HEK293 (cell line): ENCODE measurements at regions not wholly inside any gene's neighbourhood (a gene's known extent, or its start where the extent isn't known, plus 50 kb on each side); places are given as distances from the start of the nearest gene placed in this dataset.

Experiments
- CTCF ChIA-PET: fragments of 350-600 bp; formaldehyde crosslinking; extraction: SDS; loops from one replicate; lab custom pipeline; 2021; ENCODE audit warnings: antibody characterized with exemption; lab: Yijun Ruan, JAX
- POLR2A ChIA-PET: fragments of 300-600 bp; formaldehyde crosslinking; extraction: SDS; loops from one replicate; lab custom pipeline; 2020; ENCODE audit warnings: antibody characterized with exemption, inconsistent platforms; lab: Yijun Ruan, JAX
- H3K27ac ChIP-seq: fragments of 200-500 bp; sonication (Bioruptor generic); 2 replicates; pipeline ENCODE4 v1.5.1; 2014; ENCODE audit warnings: low read depth, low read length, control low read depth, inconsistent platforms; ENCODE audit errors: extremely low read depth
- H3K36me3 ChIP-seq, 2 experiments: fragments of 200-500 bp in 1 of 2; sonication (Bioruptor generic) in 1 of 2; 1 replicate in 1 of 2; 2 replicates in 1 of 2; pipeline ENCODE4 v1.5.1; 2014 to 2017; ENCODE audit warnings: inconsistent platforms in 2 of 2, low read length in 2 of 2; ENCODE audit not compliant: control insufficient read depth in 2 of 2, insufficient read depth in 1 of 2
- H3K4me1 ChIP-seq: fragments of 200-500 bp; sonication (Bioruptor generic); 2 replicates; pipeline ENCODE4 v1.5.1; 2014; ENCODE audit warnings: mild to moderate bottlenecking, low read length, inconsistent platforms; ENCODE audit not compliant: control insufficient read depth, insufficient read depth
- H3K4me3 ChIP-seq: 2 replicates; pipeline ENCODE4 v1.5.1; 2011; ENCODE audit warnings: low read depth, mild to moderate bottlenecking, control low read depth, low read length, moderate library complexity
- H3K9me3 ChIP-seq: fragments of 200-500 bp; sonication (Bioruptor generic); 2 replicates; pipeline ENCODE4 v1.5.1; 2014; ENCODE audit warnings: low read depth, low read length, inconsistent platforms; ENCODE audit not compliant: control insufficient read depth, insufficient read depth
- HOXD13 ChIP-seq: sonication (generic); formaldehyde crosslinking; IDR thresholded peaks from 2 replicates; pipeline ENCODE4 v1.8.0; 2022; ENCODE audit warnings: missing genetic modification reagents, borderline replicate concordance
- KLF10 ChIP-seq: fragments of 450-650 bp; IDR thresholded peaks from 2 replicates; pipeline ENCODE4 v1.5.1; 2018; ENCODE audit warnings: missing biosample characterization, mild to moderate bottlenecking, missing genetic modification characterization
- MYNN ChIP-seq: fragments of 450-650 bp; formaldehyde crosslinking; IDR thresholded peaks from 2 replicates; pipeline ENCODE4 v1.5.1; 2016; ENCODE audit warnings: missing biosample characterization, missing genetic modification characterization, borderline replicate concordance
- ZIC2 ChIP-seq: fragments of 450-650 bp; formaldehyde crosslinking; IDR thresholded peaks from 2 replicates; pipeline ENCODE4 v1.5.1; 2016; ENCODE audit warnings: missing biosample characterization, missing genetic modification characterization
- ZNF138 ChIP-seq: fragments of 450-650 bp; formaldehyde crosslinking; IDR thresholded peaks from 2 replicates; pipeline ENCODE4 v1.5.1; 2016; ENCODE audit warnings: missing biosample characterization, missing genetic modification characterization, borderline replicate concordance
- ZNF223 ChIP-seq: fragments of 450-650 bp; formaldehyde crosslinking; IDR thresholded peaks from 2 replicates; pipeline ENCODE4 v1.5.1; 2016; ENCODE audit warnings: missing biosample characterization, missing genetic modification characterization
- ZNF239 ChIP-seq: fragments of 450-650 bp; formaldehyde crosslinking; IDR thresholded peaks from 2 replicates; pipeline ENCODE4 v1.5.1; 2016; ENCODE audit warnings: missing biosample characterization, missing genetic modification characterization
- ZNF248 ChIP-seq: fragments of 450-650 bp; formaldehyde crosslinking; IDR thresholded peaks from 2 replicates; pipeline ENCODE4 v1.5.1; 2017; ENCODE audit warnings: missing biosample characterization, missing genetic modification characterization
- ZNF266 ChIP-seq: fragments of 450-650 bp; formaldehyde crosslinking; IDR thresholded peaks from 2 replicates; pipeline ENCODE4 v1.5.1; 2016; ENCODE audit warnings: missing biosample characterization, missing genetic modification characterization, low read depth
- ZNF473 ChIP-seq: fragments of 450-650 bp; formaldehyde crosslinking; IDR thresholded peaks from 2 replicates; pipeline ENCODE4 v1.5.1; 2017; ENCODE audit warnings: missing biosample characterization, missing genetic modification characterization
- ZNF571 ChIP-seq: fragments of 450-650 bp; formaldehyde crosslinking; IDR thresholded peaks from 2 replicates; pipeline ENCODE4 v1.5.0; 2017; ENCODE audit warnings: missing biosample characterization, missing genetic modification characterization
- ZNF621 ChIP-seq: fragments of 450-650 bp; formaldehyde crosslinking; IDR thresholded peaks from 2 replicates; pipeline ENCODE4 v1.5.1; 2017; ENCODE audit warnings: missing biosample characterization, missing genetic modification characterization
- ZNF670 ChIP-seq: fragments of 450-650 bp; formaldehyde crosslinking; IDR thresholded peaks from 2 replicates; pipeline ENCODE4 v1.5.1; 2016; ENCODE audit warnings: missing biosample characterization, missing genetic modification characterization, low read depth
- ZNF830 ChIP-seq: fragments of 450-650 bp; IDR thresholded peaks from 2 replicates; pipeline ENCODE4 v1.5.0; 2018; ENCODE audit warnings: missing biosample characterization, missing genetic modification characterization, low read depth, mild to moderate bottlenecking, moderate library complexity
- TF ChIP-seq, protein P1 (sequence below): fragments of 450-650 bp; formaldehyde crosslinking; IDR thresholded peaks from 2 replicates; pipeline ENCODE4 v1.5.1; 2017; ENCODE audit warnings: missing biosample characterization, missing genetic modification characterization
- TF ChIP-seq, protein P2 (sequence below): fragments of 450-650 bp; formaldehyde crosslinking; IDR thresholded peaks from 2 replicates; pipeline ENCODE4 v1.5.1; 2016; ENCODE audit warnings: missing biosample characterization, missing genetic modification characterization, borderline replicate concordance
- TF ChIP-seq, protein P3 (sequence below): fragments of 450-650 bp; formaldehyde crosslinking; IDR thresholded peaks from 2 replicates; pipeline ENCODE4 v1.5.1; 2016; ENCODE audit warnings: missing biosample characterization, missing genetic modification characterization
- TF ChIP-seq, protein P4 (sequence below): fragments of 450-650 bp; IDR thresholded peaks from 2 replicates; pipeline ENCODE4 v1.5.1; 2018; ENCODE audit warnings: missing biosample characterization, missing genetic modification characterization
- TF ChIP-seq, protein P5 (sequence below): fragments of 450-650 bp; formaldehyde crosslinking; IDR thresholded peaks from 2 replicates; pipeline ENCODE4 v1.5.1; 2016; ENCODE audit warnings: missing biosample characterization, missing genetic modification characterization

DNA sequence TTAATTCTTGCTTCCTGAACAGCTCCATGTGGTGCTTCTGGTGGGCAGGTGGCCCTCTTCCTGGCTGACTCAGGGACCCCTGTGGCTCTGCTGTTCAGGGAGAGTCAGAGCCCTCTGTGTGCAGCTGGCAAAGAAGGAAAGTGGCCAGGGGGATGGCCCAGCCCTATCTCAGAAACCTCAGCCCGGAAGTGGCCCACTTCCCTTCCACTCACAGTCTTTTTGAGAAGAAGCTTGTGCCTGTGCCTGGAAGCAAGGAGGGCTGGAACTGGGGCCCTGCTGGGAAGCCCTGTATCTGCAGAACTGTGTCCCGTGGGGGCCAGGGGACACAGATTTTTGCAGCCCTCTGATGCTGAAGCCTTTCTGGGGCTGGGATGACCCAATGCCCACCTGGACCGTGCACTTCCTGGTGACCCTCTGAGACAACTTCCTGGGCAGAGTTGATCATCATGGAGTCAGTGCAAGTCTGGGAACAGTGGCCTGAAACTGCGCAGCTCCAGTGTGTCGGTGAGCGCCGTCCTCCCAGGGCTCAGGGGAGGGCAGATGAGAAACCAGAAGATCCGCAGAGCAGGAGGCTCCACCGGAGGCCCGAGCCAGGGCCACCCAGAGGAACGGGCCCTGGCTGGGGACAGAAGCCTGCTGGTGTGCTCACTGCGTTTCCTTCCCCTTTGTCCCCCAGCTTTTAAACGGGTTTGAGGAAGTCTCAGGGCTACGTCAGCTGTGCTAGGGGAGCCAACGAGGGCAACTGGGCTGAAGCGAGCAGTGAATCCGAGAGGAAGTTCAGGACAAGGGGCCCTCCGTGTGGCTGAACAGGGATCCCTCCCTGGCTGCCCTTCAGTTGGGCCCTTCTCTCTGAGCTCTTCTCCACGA lies 217.4 kb upstream of the RTL1 start:
- POLR2A ChIA-PET: no interaction called here
- Histone ChIP-seq H3K4me1 (no peaks in the 10 kb centered on the region), H3K4me3 (no peak overlapping the region), H3K27ac (no peak overlapping the region), H3K36me3 (no peaks in the 10 kb centered on the region), H3K9me3 (no peaks in the 10 kb centered on the region)
- CTCF ChIA-PET: interaction anchor here (0.8 kb wide), 1 partner anchor 511 kb away, joined by 3 read pairs; no protein-coding TSS in a partner anchor
- no peak for TF ChIP-seq ZNF571 (tag by site-specific recombination)
- TF ChIP-seq, protein P1, sequence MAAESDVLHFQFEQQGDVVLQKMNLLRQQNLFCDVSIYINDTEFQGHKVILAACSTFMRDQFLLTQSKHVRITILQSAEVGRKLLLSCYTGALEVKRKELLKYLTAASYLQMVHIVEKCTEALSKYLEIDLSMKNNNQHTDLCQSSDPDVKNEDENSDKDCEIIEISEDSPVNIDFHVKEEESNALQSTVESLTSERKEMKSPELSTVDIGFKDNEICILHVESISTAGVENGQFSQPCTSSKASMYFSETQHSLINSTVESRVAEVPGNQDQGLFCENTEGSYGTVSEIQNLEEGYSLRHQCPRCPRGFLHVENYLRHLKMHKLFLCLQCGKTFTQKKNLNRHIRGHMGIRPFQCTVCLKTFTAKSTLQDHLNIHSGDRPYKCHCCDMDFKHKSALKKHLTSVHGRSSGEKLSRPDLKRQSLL (tag by site-specific recombination): no peak
- TF ChIP-seq ZNF239 (tag by site-specific recombination): no peak
- TF ChIP-seq HOXD13 (CRISPR knock-in tag): no peak
- peak; percentile 39; the same call in 1 of the 2 replicates for TF ChIP-seq ZIC2 (tag by site-specific recombination)
- TF ChIP-seq MYNN: no peak
- TF ChIP-seq, protein P2, sequence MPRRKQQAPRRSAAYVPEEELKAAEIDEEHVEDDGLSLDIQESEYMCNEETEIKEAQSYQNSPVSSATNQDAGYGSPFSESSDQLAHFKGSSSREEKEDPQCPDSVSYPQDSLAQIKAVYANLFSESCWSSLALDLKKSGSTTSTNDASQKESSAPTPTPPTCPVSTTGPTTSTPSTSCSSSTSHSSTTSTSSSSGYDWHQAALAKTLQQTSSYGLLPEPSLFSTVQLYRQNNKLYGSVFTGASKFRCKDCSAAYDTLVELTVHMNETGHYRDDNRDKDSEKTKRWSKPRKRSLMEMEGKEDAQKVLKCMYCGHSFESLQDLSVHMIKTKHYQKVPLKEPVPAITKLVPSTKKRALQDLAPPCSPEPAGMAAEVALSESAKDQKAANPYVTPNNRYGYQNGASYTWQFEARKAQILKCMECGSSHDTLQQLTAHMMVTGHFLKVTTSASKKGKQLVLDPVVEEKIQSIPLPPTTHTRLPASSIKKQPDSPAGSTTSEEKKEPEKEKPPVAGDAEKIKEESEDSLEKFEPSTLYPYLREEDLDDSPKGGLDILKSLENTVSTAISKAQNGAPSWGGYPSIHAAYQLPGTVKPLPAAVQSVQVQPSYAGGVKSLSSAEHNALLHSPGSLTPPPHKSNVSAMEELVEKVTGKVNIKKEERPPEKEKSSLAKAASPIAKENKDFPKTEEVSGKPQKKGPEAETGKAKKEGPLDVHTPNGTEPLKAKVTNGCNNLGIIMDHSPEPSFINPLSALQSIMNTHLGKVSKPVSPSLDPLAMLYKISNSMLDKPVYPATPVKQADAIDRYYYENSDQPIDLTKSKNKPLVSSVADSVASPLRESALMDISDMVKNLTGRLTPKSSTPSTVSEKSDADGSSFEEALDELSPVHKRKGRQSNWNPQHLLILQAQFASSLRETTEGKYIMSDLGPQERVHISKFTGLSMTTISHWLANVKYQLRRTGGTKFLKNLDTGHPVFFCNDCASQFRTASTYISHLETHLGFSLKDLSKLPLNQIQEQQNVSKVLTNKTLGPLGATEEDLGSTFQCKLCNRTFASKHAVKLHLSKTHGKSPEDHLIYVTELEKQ (tag by site-specific recombination): no peak
- TF ChIP-seq, protein P3, sequence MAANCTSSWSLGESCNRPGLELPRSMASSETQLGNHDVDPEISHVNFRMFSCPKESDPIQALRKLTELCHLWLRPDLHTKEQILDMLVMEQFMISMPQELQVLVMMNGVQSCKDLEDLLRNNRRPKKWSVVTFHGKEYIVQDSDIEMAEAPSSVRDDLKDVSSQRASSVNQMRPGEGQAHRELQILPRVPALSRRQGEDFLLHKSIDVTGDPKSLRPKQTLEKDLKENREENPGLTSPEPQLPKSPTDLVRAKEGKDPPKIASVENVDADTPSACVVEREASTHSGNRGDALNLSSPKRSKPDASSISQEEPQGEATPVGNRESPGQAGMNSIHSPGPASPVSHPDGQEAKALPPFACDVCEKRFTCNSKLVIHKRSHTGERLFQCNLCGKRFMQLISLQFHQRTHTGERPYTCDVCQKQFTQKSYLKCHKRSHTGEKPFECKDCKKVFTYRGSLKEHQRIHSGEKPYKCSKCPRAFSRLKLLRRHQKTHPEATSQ (tag by site-specific recombination): no peak

DNA sequence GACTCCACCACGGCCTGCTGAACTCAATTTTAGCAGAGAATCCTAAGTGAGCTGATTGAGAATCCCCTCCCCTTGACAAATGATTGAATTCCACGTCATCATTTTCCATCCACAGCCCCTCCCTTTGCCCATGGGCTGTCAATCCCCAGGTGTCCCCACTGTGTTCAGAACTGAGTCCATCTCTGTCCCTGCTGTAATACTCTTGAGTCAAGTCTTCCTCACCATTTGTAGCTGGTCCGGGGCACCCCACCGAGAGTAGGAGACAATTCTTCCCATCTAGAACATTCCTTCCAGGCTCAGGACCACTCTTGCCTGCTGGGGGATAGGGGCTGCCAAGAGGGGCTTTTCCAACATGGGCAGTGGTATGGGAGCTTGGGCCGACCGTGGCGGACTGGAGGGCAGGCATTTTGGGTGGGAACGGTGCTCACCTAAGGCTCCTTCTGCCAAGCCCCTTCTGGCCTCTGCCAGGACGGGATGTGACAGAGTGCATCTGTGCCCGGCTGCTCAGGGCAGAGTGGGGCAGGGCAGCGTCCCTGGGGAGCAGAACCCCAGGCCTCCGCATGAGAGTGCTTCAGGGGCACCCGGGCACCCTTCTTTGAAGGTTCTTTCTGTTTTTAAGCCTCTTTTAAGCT lies 218.1 kb upstream of the RTL1 start:
- H3K36me3 ChIP-seq: no peaks in the 10 kb centered on the region
- CTCF ChIA-PET: interaction anchor here (0.8 kb wide), 1 partner anchor 510 kb away, joined by 3 read pairs; no protein-coding TSS in a partner anchor
- TF ChIP-seq ZNF266 (tag by site-specific recombination): no peak
- no peak for TF ChIP-seq ZNF621 (tag by site-specific recombination)
- TF ChIP-seq, protein P4, sequence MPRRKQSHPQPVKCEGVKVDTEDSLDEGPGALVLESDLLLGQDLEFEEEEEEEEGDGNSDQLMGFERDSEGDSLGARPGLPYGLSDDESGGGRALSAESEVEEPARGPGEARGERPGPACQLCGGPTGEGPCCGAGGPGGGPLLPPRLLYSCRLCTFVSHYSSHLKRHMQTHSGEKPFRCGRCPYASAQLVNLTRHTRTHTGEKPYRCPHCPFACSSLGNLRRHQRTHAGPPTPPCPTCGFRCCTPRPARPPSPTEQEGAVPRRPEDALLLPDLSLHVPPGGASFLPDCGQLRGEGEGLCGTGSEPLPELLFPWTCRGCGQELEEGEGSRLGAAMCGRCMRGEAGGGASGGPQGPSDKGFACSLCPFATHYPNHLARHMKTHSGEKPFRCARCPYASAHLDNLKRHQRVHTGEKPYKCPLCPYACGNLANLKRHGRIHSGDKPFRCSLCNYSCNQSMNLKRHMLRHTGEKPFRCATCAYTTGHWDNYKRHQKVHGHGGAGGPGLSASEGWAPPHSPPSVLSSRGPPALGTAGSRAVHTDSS: no peak
- TF ChIP-seq ZNF138 (tag by site-specific recombination): no peak
- TF ChIP-seq KLF10 (tag by site-specific recombination): no peak
- TF ChIP-seq ZNF248 (tag by site-specific recombination): no peak
- TF ChIP-seq ZNF670 (tag by site-specific recombination): no peak
- no peak for TF ChIP-seq ZNF473 (tag by site-specific recombination)
- no peak for TF ChIP-seq ZNF830
- no peak for TF ChIP-seq ZNF223 (tag by site-specific recombination)
- TF ChIP-seq, protein P5, sequence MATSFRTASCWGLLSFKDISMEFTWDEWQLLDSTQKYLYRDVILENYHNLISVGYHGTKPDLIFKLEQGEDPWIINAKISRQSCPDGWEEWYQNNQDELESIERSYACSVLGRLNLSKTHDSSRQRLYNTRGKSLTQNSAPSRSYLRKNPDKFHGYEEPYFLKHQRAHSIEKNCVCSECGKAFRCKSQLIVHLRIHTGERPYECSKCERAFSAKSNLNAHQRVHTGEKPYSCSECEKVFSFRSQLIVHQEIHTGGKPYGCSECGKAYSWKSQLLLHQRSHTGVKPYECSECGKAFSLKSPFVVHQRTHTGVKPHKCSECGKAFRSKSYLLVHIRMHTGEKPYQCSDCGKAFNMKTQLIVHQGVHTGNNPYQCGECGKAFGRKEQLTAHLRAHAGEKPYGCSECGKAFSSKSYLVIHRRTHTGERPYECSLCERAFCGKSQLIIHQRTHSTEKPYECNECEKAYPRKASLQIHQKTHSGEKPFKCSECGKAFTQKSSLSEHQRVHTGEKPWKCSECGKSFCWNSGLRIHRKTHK (tag by site-specific recombination): no peak
- no peak overlapping the region for H3K27ac ChIP-seq
- no peaks in the 10 kb centered on the region for H3K4me1 ChIP-seq
- no peak overlapping the region for H3K4me3 ChIP-seq
- H3K9me3 ChIP-seq: no peaks in the 10 kb centered on the region
- POLR2A ChIA-PET: no interaction called here
